ENCODE measurements at regions not wholly inside any gene's neighbourhood (a gene's known extent, or its start where the extent isn't known, plus 50 kb on each side); places are given as distances from the start of the nearest gene placed in this dataset.

GRCh38 chr7:97470726-97471125 lies 261.2 kb upstream of the TAC1 start (continued):
- TF ChIP-seq POLR2AphosphoS5 (IDR thresholded peaks at IDR 0.05; ENCODE audit: low read depth) (no peak), EZH2 (IDR thresholded peaks at IDR 0.05; ENCODE audit: low read depth, unreplicated experiment) (no peak), EZH2phosphoT487 (IDR thresholded peaks at IDR 0.05; ENCODE audit: unreplicated experiment) (no peak), ZNF331 (CRISPR knock-in tag; IDR thresholded peaks at IDR 0.05; ENCODE audit: low read depth) (no peak)

GRCh38 chr7:97471491-97471890 lies 260.4 kb upstream of the TAC1 start:
- no peak for ATAC-seq
- DNase-seq (ENCODE audit: low spot score) = no peak
- Histone ChIP-seq H3K9me2 (ENCODE audit: insufficient read depth) (peaks cover 5% of the 10 kb centered on the region; the same call in 1 of the 2 replicates), H3K79me2 (replicated peaks; ENCODE audit: insufficient read depth) (no peaks in the 10 kb centered on the region), H3F3A (replicated peaks; ENCODE audit: low read depth) (no peaks in the 10 kb centered on the region), H3K4me1 (ENCODE audit: insufficient read depth) (peaks cover 8% of the 10 kb centered on the region), H3K4me2 (no peak overlapping the region), H3K4me3 (no peak overlapping the region), H2AFZ (no peak overlapping the region), H3K27ac (ENCODE audit: low read depth) (no peak overlapping the region), H3K36me3 (ENCODE audit: insufficient read depth) (no peaks in the 10 kb centered on the region), H4K20me1 (replicated peaks; ENCODE audit: insufficient read depth) (no peaks in the 10 kb centered on the region), H3K27me3 (ENCODE audit: insufficient read depth) (no peaks in the 10 kb centered on the region)
- peaks cover 19% of the 10 kb centered on the region for H3K4me1 Mint-ChIP-seq
- H3K36me3 Mint-ChIP-seq (ENCODE audit: low read depth) = no peaks in the 10 kb centered on the region
- no peak overlapping the region for H3K27ac Mint-ChIP-seq
- TF ChIP-seq POLR2AphosphoS5 (IDR thresholded peaks at IDR 0.05; ENCODE audit: low read depth) (no peak), ETS1 (IDR thresholded peaks at IDR 0.05) (no peak), ZNF462 (CRISPR knock-in tag; IDR thresholded peaks at IDR 0.05) (no peak), EZH2phosphoT487 (IDR thresholded peaks at IDR 0.05; ENCODE audit: unreplicated experiment) (no peak), CREB1 (CRISPR knock-in tag; IDR thresholded peaks at IDR 0.05; ENCODE audit: low read depth) (no peak), STAT1 (IDR thresholded peaks at IDR 0.05; ENCODE audit: unreplicated experiment) (no peak), ZNF114 (CRISPR knock-in tag; IDR thresholded peaks at IDR 0.05) (no peak), JUNB (IDR thresholded peaks at IDR 0.05; ENCODE audit: unreplicated experiment) (no peak), EZH2 (IDR thresholded peaks at IDR 0.05; ENCODE audit: low read depth, unreplicated experiment) (no peak), REST (IDR thresholded peaks at IDR 0.05; ENCODE audit: unreplicated experiment) (no peak), ZNF331 (CRISPR knock-in tag; IDR thresholded peaks at IDR 0.05; ENCODE audit: low read depth) (no peak), CTCF (conservative IDR thresholded peaks at IDR 0.05; ENCODE audit: low read depth in 2 of 2) (no peak)
- H3K4me3 Mint-ChIP-seq = no peak overlapping the region
- peaks cover 2% of the 10 kb centered on the region for H3K27me3 Mint-ChIP-seq (ENCODE audit: insufficient read depth, low read depth, poor library complexity)
- no peaks in the 10 kb centered on the region for H3K9me3 Mint-ChIP-seq

All from GM23338 (cell line).